Nephron (organoid): ENCODE measurements at regions not wholly inside any gene's neighbourhood (a gene's known extent, or its start where the extent isn't known, plus 50 kb on each side); places are given as distances from the start of the nearest gene placed in this dataset.
A peak's percentile ranks its signal among the peaks of the same experiment; 100 is the strongest.

Experiments
- H3K27ac Mint-ChIP-seq, 3 experiments: 2 replicates each; pipeline ENCODE4 v1.8.0; 2020; ENCODE audit warnings: mixed read lengths in 3 of 3, mild to moderate bottlenecking in 2 of 3, moderate library complexity in 1 of 3
- H3K27me3 Mint-ChIP-seq: 2 replicates; pipeline ENCODE4 v1.8.0; 2021; ENCODE audit warnings: low read depth, mild to moderate bottlenecking, moderate library complexity, mixed read lengths
- H3K36me3 Mint-ChIP-seq: 2 replicates; pipeline ENCODE4 v1.8.0; 2020; ENCODE audit warnings: low read depth, mixed read lengths
- H3K4me1 Mint-ChIP-seq: 2 replicates; pipeline ENCODE4 v1.8.0; 2020; ENCODE audit warnings: mixed read lengths
- H3K4me3 Mint-ChIP-seq, 3 experiments: 2 replicates each; pipeline ENCODE4 v1.8.0; 2020; ENCODE audit warnings: mild to moderate bottlenecking in 3 of 3, mixed read lengths in 3 of 3, moderate library complexity in 2 of 3
- H3K9me3 Mint-ChIP-seq: 2 replicates; pipeline ENCODE4 v1.8.0; 2020; ENCODE audit warnings: mixed read lengths
- TF ChIP-seq, protein P1 (sequence below), 3 experiments: fragments of 200-600 bp; sonication (generic); IDR thresholded peaks; one replicate each; pipeline ENCODE4 v1.5.0; 2021; ENCODE audit warnings: antibody characterized with exemption in 3 of 3; ENCODE audit not compliant: unreplicated experiment in 3 of 3

DNA sequence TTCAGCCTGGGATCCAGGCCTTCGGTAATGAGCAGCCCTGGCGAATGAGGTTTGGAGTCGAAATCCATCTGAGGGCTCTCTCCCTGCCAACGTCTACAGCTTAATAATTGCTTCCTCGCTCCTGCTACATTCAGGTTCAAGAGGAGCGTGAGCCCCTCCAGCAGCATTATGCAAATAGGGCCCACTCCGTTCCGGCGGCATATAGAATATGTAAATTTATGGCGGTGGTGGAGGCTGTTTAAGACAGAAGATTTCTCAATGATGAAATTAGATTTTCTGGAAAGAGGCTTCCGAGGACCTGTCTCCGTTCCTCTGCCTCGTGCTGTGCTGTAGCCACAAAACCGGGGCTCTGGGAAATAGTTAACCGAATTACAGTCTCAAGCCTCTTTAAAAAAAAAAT is 402.8 kb downstream of the MIAT start:
- Mint-ChIP-seq H3K27ac (peak overlapping the region in 1 of 3 experiments; percentile 63), H3K4me3 (no peak overlapping the region), H3K4me1 (peaks cover 9% of the 10 kb centered on the region), H3K27me3 (peaks cover 27% of the 10 kb centered on the region), H3K9me3 (no peaks in the 10 kb centered on the region), H3K36me3 (no peaks in the 10 kb centered on the region)
- TF ChIP-seq, protein P1, sequence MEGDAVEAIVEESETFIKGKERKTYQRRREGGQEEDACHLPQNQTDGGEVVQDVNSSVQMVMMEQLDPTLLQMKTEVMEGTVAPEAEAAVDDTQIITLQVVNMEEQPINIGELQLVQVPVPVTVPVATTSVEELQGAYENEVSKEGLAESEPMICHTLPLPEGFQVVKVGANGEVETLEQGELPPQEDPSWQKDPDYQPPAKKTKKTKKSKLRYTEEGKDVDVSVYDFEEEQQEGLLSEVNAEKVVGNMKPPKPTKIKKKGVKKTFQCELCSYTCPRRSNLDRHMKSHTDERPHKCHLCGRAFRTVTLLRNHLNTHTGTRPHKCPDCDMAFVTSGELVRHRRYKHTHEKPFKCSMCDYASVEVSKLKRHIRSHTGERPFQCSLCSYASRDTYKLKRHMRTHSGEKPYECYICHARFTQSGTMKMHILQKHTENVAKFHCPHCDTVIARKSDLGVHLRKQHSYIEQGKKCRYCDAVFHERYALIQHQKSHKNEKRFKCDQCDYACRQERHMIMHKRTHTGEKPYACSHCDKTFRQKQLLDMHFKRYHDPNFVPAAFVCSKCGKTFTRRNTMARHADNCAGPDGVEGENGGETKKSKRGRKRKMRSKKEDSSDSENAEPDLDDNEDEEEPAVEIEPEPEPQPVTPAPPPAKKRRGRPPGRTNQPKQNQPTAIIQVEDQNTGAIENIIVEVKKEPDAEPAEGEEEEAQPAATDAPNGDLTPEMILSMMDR (IDR thresholded peaks at IDR 0.05; ENCODE audit: unreplicated experiment in 3 of 3): no peak

DNA sequence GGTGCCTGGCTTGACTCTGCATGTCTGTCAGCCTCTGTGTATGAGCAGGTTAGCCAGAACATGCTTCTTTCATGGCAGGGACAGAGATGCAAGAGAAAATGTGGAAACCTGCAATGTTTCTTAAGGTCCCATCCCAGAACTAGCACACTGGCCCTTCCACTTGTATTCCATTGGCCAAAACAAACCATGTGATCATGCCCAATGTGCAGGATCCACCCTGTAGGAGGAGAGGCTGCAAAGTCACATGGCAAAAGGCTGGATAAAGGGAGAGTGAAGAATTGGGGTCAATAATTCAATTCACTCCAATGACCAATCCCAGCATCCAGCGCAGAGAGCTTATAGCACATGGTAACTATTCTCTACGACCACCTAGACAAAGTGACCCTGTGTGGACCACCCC is 405.5 kb downstream of the MIAT start:
- no peaks in the 10 kb centered on the region for H3K36me3 Mint-ChIP-seq
- H3K27ac Mint-ChIP-seq: peak overlapping the region; percentile 68 to 81 (median 72)
- H3K4me1 Mint-ChIP-seq: peaks cover 24% of the 10 kb centered on the region
- peaks cover 21% of the 10 kb centered on the region for H3K27me3 Mint-ChIP-seq
- no peaks in the 10 kb centered on the region for H3K9me3 Mint-ChIP-seq
- H3K4me3 Mint-ChIP-seq: no peak overlapping the region
- TF ChIP-seq, protein P1 (IDR thresholded peaks at IDR 0.05; ENCODE audit: unreplicated experiment in 3 of 3): no peak

DNA sequence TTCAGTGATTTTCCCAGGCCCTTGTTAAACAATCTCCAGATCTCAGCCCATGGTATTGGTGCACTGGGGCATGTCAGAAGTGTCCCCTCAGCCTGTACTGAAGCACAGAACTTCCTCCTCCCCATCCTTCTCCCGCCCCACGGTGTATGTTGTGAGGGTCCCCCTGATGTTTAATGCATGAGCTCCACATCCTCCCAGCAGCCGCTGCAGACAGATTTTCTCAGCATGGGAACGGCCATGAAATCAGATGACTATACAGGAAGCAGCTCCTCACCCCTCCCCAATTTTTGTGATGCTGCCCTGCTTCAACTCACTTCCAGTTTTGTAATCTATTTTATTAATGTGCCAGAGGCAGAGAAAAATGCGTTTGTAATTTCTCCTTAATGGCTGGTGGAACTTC is 406.0 kb downstream of the MIAT start:
- H3K27me3 Mint-ChIP-seq: peaks cover 21% of the 10 kb centered on the region

DNA sequence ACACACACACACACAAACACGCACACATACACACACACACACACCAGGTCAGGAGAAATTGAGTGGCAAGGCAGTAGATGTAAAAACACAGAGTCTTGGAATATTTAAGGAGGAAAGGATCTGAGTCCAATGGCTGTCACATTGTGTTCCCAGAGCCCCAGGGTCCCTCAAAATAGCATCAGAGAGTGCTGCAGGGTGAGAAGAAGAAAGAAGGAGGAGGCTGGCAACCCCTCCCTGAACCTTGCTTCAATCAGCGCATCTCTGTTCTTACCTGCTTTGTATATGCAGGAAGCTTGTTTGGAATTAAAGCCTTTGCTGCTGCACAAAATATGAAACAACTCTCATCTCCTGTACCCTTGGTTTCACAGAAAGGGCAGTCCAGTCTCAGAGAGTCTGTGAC is 406.5 kb downstream of the MIAT start:
- no peaks in the 10 kb centered on the region for H3K9me3 Mint-ChIP-seq
- H3K27ac Mint-ChIP-seq: peak overlapping the region; percentile 68 to 81 (median 72)
- H3K4me3 Mint-ChIP-seq: no peak overlapping the region
- peaks cover 21% of the 10 kb centered on the region for H3K27me3 Mint-ChIP-seq
- H3K4me1 Mint-ChIP-seq: peaks cover 28% of the 10 kb centered on the region
- TF ChIP-seq, protein P1 (IDR thresholded peaks at IDR 0.05; ENCODE audit: unreplicated experiment in 3 of 3): no peak
- no peaks in the 10 kb centered on the region for H3K36me3 Mint-ChIP-seq

More for the DNA sequence above, 406.0 kb downstream of the MIAT start:
- TF ChIP-seq, protein P1 (IDR thresholded peaks at IDR 0.05; ENCODE audit: unreplicated experiment in 3 of 3): no peak
- H3K4me3 Mint-ChIP-seq: no peak overlapping the region
- peak overlapping the region; percentile 68 to 81 (median 72) for H3K27ac Mint-ChIP-seq
- H3K9me3 Mint-ChIP-seq: no peaks in the 10 kb centered on the region
- no peaks in the 10 kb centered on the region for H3K36me3 Mint-ChIP-seq
- peaks cover 28% of the 10 kb centered on the region for H3K4me1 Mint-ChIP-seq

DNA sequence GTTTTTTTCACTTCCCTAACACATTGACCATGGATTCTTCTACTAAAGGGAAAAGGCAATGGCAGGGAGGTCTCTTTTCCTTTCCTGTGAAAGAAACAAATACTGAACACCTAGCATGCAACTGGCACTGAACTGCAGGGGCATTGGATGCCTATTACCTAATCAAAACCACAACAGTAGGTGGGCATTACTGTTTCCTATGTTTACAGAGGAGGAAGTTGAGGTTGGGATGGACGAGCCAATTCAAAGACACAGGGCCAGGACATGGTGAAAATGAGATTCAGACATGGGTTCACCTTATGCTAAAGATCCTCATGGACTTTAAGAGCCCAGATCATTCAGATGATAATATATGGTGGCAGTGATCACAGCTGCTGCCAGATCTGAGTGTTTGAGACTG is 407.0 kb downstream of the MIAT start:
- Mint-ChIP-seq H3K27ac (no peak overlapping the region), H3K9me3 (no peaks in the 10 kb centered on the region), H3K4me1 (peaks cover 28% of the 10 kb centered on the region), H3K27me3 (peaks cover 21% of the 10 kb centered on the region), H3K36me3 (no peaks in the 10 kb centered on the region), H3K4me3 (no peak overlapping the region)
- TF ChIP-seq, protein P1 (IDR thresholded peaks at IDR 0.05; ENCODE audit: unreplicated experiment in 3 of 3): no peak

DNA sequence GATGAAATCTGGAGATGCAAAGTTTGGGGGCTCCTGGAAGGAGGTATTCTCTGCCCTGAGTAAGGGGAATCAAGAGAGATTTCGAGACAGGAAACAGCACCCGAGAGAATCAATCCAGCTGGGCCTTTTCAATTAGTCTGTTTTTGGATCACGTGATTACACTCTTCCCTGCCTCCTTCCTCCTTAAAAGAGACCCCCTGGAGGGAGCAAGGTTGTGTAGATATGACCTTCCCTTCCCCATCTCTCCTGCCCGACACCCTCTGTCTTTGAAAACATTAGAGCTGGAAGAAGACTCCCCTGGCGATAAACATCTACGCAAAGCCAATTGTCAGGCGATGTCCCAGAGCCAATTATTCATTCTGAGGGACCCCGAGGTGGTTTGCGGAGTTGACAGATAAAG is 407.9 kb downstream of the MIAT start:
- TF ChIP-seq, protein P1 (IDR thresholded peaks at IDR 0.05; ENCODE audit: unreplicated experiment in 3 of 3): no peak
- Mint-ChIP-seq H3K4me1 (peaks cover 28% of the 10 kb centered on the region), H3K4me3 (no peak overlapping the region), H3K27me3 (peaks cover 19% of the 10 kb centered on the region), H3K9me3 (no peaks in the 10 kb centered on the region), H3K36me3 (no peaks in the 10 kb centered on the region), H3K27ac (peak overlapping the region; percentile 29 to 35 (median 32))
